HEK293T (cell line): ENCODE measurements at regions not wholly inside any gene's neighbourhood (a gene's known extent, or its start where the extent isn't known, plus 50 kb on each side); places are given as distances from the start of the nearest gene placed in this dataset.

Experiments
- CTCF ChIA-PET: fragments of 350-600 bp; formaldehyde crosslinking; extraction: SDS; loops from one replicate; lab custom pipeline; 2021; ENCODE audit warnings: antibody characterized with exemption, inconsistent platforms; lab: Yijun Ruan, JAX
- POLR2A ChIA-PET: fragments of 350-600 bp; formaldehyde crosslinking; extraction: SDS; loops from one replicate; lab custom pipeline; 2020; ENCODE audit warnings: antibody characterized with exemption, inconsistent platforms; lab: Yijun Ruan, JAX
- DNase-seq: peaks from one replicate; pipeline ENCODE4 v3.0.0; 2012; ENCODE audit warnings: mixed read lengths; ENCODE audit errors: extremely low spot score
- ARNT ChIP-seq: fragments of 450-650 bp; IDR thresholded peaks from 2 replicates; pipeline ENCODE4 v1.6.1; 2017; ENCODE audit warnings: mild to moderate bottlenecking
- BHLHE40 ChIP-seq: fragments of 450-650 bp; IDR thresholded peaks from 2 replicates; pipeline ENCODE4 v1.6.1; 2016; ENCODE audit warnings: mild to moderate bottlenecking, moderate library complexity, borderline replicate concordance
- CTBP1 ChIP-seq: fragments of 450-650 bp; IDR thresholded peaks from 2 replicates; pipeline ENCODE4 v1.6.1; 2016; ENCODE audit warnings: borderline replicate concordance
- ELF4 ChIP-seq: fragments of 450-650 bp; IDR thresholded peaks from 2 replicates; pipeline ENCODE4 v1.6.1; 2017; ENCODE audit warnings: antibody characterized with exemption
- FOXA1 ChIP-seq: fragments of 450-650 bp; IDR thresholded peaks from 2 replicates; pipeline ENCODE4 v1.6.1; 2016; ENCODE audit warnings: mild to moderate bottlenecking
- FOXK2 ChIP-seq: fragments of 450-650 bp; IDR thresholded peaks from 2 replicates; pipeline ENCODE4 v1.6.1; 2016; ENCODE audit warnings: mild to moderate bottlenecking
- FOXM1 ChIP-seq: fragments of 450-650 bp; IDR thresholded peaks from 2 replicates; pipeline ENCODE4 v1.6.1; 2017; ENCODE audit warnings: mild to moderate bottlenecking, borderline replicate concordance
- HDGF ChIP-seq: fragments of 450-650 bp; IDR thresholded peaks from 2 replicates; pipeline ENCODE4 v1.6.1; 2017; ENCODE audit warnings: antibody characterized with exemption, borderline replicate concordance
- L3MBTL2 ChIP-seq: fragments of 450-650 bp; conservative IDR thresholded peaks from 2 replicates; pipeline ENCODE4 v1.6.1; 2016; ENCODE audit warnings: mild to moderate bottlenecking
- LEF1 ChIP-seq: fragments of 450-650 bp; IDR thresholded peaks from 2 replicates; pipeline ENCODE4 v1.6.1; 2017; ENCODE audit warnings: mild to moderate bottlenecking, borderline replicate concordance
- NFRKB ChIP-seq: fragments of 450-650 bp; IDR thresholded peaks from 2 replicates; pipeline ENCODE4 v1.6.1; 2016; ENCODE audit warnings: mild to moderate bottlenecking, moderate library complexity
- SP1 ChIP-seq: fragments of 450-650 bp; IDR thresholded peaks from 2 replicates; pipeline ENCODE4 v1.6.1; 2017
- SUZ12 ChIP-seq: fragments of 450-650 bp; IDR thresholded peaks from 2 replicates; pipeline ENCODE4 v1.6.1; 2016; ENCODE audit warnings: mild to moderate bottlenecking
- TARDBP ChIP-seq: fragments of 450-650 bp; IDR thresholded peaks from 2 replicates; pipeline ENCODE4 v1.6.1; 2016
- ZNF384 ChIP-seq: fragments of 450-650 bp; IDR thresholded peaks from 2 replicates; pipeline ENCODE4 v1.6.1; 2016
- TF ChIP-seq, protein P1 (sequence below): fragments of 450-650 bp; IDR thresholded peaks from 2 replicates; pipeline ENCODE4 v1.6.1; 2016

DNA sequence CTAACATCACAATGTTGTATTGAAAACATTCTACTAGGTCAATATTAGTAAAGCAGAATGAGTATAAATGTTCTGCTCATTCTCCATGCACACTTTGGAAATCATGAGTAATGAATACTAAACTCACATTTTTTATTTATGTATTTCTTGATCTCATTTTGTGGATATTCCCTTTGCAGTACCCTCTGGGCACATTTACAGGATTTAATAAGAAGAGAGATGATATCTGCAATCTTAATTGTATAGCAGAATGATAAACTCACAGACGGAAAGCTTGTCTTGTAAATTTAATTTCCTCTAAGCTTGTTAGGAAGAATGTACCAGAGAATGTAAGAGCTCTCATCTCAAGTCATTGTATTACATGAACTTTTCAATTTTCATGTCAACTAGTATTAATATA, 1279.7 kb downstream of the PCDH7 start:
- TF ChIP-seq L3MBTL2, result no peak
- TF ChIP-seq HDGF, result no peak
- no peak for TF ChIP-seq SUZ12
- TF ChIP-seq, protein P1, sequence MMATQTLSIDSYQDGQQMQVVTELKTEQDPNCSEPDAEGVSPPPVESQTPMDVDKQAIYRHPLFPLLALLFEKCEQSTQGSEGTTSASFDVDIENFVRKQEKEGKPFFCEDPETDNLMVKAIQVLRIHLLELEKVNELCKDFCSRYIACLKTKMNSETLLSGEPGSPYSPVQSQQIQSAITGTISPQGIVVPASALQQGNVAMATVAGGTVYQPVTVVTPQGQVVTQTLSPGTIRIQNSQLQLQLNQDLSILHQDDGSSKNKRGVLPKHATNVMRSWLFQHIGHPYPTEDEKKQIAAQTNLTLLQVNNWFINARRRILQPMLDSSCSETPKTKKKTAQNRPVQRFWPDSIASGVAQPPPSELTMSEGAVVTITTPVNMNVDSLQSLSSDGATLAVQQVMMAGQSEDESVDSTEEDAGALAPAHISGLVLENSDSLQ, result no peak
- TF ChIP-seq LEF1, result no peak
- no peak for TF ChIP-seq ARNT
- no peak for TF ChIP-seq TARDBP
- no peak for TF ChIP-seq FOXK2
- no peak for TF ChIP-seq ELF4
- TF ChIP-seq NFRKB, result no peak
- TF ChIP-seq SP1, result no peak
- TF ChIP-seq FOXM1, result no peak
- ChIA-PET CTCF (no interaction called here), POLR2A (no interaction called here)
- no peak for DNase-seq

DNA sequence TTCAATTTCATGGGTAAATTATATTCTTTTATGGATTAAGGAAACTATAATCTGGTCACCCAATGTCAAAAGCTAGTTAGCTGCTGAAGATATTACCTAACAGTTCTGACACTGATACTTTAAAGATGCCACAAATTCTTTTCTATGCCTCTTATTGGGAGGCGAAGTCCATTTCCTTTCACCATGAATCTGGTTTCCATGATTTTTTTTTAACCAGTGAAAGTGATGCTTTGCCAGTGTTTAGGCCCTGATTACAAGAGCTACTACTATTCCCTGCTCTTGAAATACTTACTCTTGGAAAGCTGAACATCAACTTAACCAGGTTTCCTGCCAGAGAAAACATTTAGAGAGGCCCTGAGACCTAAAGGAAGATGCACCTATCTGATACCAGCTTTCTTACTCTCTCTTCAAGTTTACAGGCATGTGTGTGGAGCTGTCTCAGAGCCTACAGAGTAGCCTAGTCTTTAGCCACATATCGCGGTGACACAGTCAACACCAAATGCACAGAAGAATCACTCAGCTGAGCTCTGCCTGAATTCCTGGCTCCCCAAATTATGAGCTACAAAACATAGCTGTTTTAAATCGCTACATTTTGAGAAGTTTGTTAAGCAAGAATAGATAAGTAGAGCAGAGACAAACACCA, 1280.8 kb downstream of the PCDH7 start:
- no peak for TF ChIP-seq ELF4
- no peak for TF ChIP-seq FOXK2
- TF ChIP-seq CTBP1, result no peak
- TF ChIP-seq TARDBP, result no peak
- TF ChIP-seq L3MBTL2, result no peak
- no peak for TF ChIP-seq ARNT
- TF ChIP-seq ZNF384, result no peak
- TF ChIP-seq LEF1, result no peak
- no peak for TF ChIP-seq SP1
- no peak for TF ChIP-seq FOXM1
- TF ChIP-seq SUZ12, result no peak
- no peak for TF ChIP-seq HDGF
- TF ChIP-seq BHLHE40, result no peak
- TF ChIP-seq NFRKB, result no peak
- no peak for TF ChIP-seq FOXA1
- TF ChIP-seq, protein P1, result no peak
- ChIA-PET CTCF (no interaction called here), POLR2A (no interaction called here)
- DNase-seq, result no peak

DNA sequence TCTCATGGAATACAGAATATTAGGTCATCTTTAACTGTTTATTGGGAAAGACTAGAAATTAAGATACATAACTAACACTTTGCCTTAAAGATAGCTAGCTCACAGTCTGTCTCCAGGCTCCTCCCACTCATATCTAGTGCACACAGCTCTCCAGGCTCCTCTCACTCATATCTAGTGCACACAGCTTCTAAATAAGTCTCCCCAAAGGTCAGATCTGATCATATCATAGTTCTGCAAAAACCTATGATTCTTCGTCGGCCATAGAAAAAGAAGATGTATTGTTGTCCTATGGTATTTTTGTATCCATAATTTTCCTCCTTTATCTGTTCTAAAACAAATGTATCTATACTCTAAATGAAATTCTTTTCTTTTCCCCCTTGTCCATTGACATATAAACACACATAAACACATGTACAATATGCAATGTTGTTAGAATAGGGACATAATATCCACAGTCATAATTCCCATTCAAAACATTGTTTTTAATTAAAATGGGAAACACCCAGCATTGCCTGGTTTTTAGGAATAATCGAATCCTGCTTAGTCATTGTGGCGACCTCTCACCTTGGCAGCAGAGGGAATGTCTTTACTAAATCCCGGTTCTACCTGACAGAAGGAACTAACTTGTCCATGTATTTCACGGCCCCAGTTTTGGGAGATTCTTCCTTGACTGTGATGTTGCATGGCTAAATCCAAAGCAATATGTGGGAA, 1282.0 kb downstream of the PCDH7 start:
- no peak for DNase-seq
- ChIA-PET CTCF (no interaction called here), POLR2A (no interaction called here)
- TF ChIP-seq HDGF (no peak), ELF4 (no peak), CTBP1 (no peak), L3MBTL2 (no peak), ARNT (no peak), LEF1 (no peak), ZNF384 (no peak), NFRKB (no peak), FOXK2 (no peak), TARDBP (no peak), BHLHE40 (no peak), FOXM1 (no peak), SUZ12 (no peak)
- TF ChIP-seq, protein P1, result no peak

DNA sequence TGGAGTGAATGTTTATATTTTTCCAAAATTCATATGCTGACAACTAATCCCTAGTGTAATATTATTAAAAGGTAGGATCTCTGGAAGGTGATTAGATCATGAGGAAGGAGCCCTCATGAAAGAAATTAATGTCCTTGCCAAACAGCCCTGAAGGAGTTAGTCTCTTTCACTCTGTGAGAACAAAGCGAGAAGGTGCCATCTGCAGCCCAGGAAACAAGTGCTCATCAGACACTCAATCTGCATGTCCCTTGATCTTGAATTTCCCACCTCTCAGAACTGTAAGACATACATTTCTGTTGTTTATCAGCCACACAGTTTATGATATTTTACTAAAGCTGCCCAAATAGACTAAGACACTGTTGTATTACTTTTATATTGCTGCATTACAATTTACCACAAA, 1283.4 kb downstream of the PCDH7 start:
- ChIA-PET CTCF (no interaction called here), POLR2A (no interaction called here)
- DNase-seq, result no peak
- TF ChIP-seq NFRKB (no peak), L3MBTL2 (no peak), BHLHE40 (no peak), FOXA1 (no peak), HDGF (no peak), FOXK2 (no peak), FOXM1 (no peak)
- TF ChIP-seq, protein P1, result no peak

DNA sequence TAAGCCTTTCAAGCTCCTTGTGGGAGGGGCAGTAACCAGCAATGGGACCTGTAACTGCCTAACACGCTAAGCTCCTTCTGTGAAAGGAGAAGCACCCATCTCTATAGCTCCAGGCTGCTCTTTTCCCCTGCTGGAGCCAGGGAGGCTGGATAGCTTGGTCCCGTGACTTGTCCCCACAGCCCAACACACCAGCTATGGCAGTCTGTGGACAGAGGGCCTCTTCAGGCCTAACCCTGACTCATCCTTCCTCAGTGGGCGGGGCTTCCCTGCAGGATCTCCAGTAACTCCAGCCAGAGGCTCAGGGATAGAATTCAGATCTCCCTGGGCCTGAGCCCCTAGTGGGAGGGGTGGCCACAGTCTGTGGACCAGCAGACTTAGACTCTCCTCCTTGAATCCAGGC, 1290.1 kb downstream of the PCDH7 start:
- DNase-seq, result no peak
- ChIA-PET POLR2A (no interaction called here), CTCF (no interaction called here)
- TF ChIP-seq NFRKB, result no peak
- no peak for TF ChIP-seq HDGF
- no peak for TF ChIP-seq SP1
- TF ChIP-seq FOXM1, result no peak
- TF ChIP-seq SUZ12, result no peak
- no peak for TF ChIP-seq TARDBP
- no peak for TF ChIP-seq ZNF384
- no peak for TF ChIP-seq ARNT
- TF ChIP-seq L3MBTL2, result no peak
- no peak for TF ChIP-seq ELF4
- TF ChIP-seq, protein P1, result no peak
- no peak for TF ChIP-seq CTBP1
- TF ChIP-seq FOXK2, result no peak
- no peak for TF ChIP-seq FOXA1
- no peak for TF ChIP-seq BHLHE40
- TF ChIP-seq LEF1, result no peak
